ENCODE measurements at regions not wholly inside any gene's neighbourhood (a gene's known extent, or its start where the extent isn't known, plus 50 kb on each side); places are given as distances from the start of the nearest gene placed in this dataset.

GRCh38 chr2:37848451-37848850 lies 76.6 kb upstream of the RMDN2 start:
- no peaks in the 10 kb centered on the region for H4K20me1 ChIP-seq (ENCODE audit: insufficient read depth)
- TF ChIP-seq EP300 (conservative IDR thresholded peaks at IDR 0.05; ENCODE audit: poor library complexity, severe bottlenecking) = no peak
- TF ChIP-seq TAF1 (IDR thresholded peaks at IDR 0.05; ENCODE audit: low read depth) = no peak
- TF ChIP-seq MXI1 (conservative IDR thresholded peaks at IDR 0.05; ENCODE audit: poor library complexity, severe bottlenecking) = no peak
- no peak for TF ChIP-seq POLR2AphosphoS5 (IDR thresholded peaks at IDR 0.05)
- TF ChIP-seq EZH2 (IDR thresholded peaks at IDR 0.05; ENCODE audit: borderline replicate concordance, insufficient read depth, low read length, poor library complexity, severe bottlenecking) = no peak
- no peak for TF ChIP-seq CTCF (IDR thresholded peaks at IDR 0.05; ENCODE audit: poor library complexity, severe bottlenecking)
- TF ChIP-seq REST (IDR thresholded peaks at IDR 0.05; ENCODE audit: borderline replicate concordance) = no peak
- TF ChIP-seq SMC3 (conservative IDR thresholded peaks at IDR 0.05; ENCODE audit: poor library complexity) = no peak
- TF ChIP-seq RAD21 (conservative IDR thresholded peaks at IDR 0.05) = no peak
- no peak overlapping the region for H3K9ac ChIP-seq (ENCODE audit: low read length)

GRCh38 chr2:37849911-37850310 lies 75.2 kb upstream of the RMDN2 start:
- no peaks in the 10 kb centered on the region for H3F3A ChIP-seq (ENCODE audit: insufficient read depth, low read length, poor library complexity, severe bottlenecking)
- TF ChIP-seq TAF1 (IDR thresholded peaks at IDR 0.05; ENCODE audit: low read depth) = no peak
- TF ChIP-seq REST (IDR thresholded peaks at IDR 0.05; ENCODE audit: borderline replicate concordance) = no peak
- TF ChIP-seq EP300 (conservative IDR thresholded peaks at IDR 0.05; ENCODE audit: poor library complexity, severe bottlenecking) = no peak
- TF ChIP-seq MXI1 (conservative IDR thresholded peaks at IDR 0.05; ENCODE audit: poor library complexity, severe bottlenecking) = no peak
- no peak for TF ChIP-seq POLR2AphosphoS5 (IDR thresholded peaks at IDR 0.05)
- no peak for TF ChIP-seq EZH2 (IDR thresholded peaks at IDR 0.05; ENCODE audit: borderline replicate concordance, insufficient read depth, low read length, poor library complexity, severe bottlenecking)
- TF ChIP-seq SMC3 (conservative IDR thresholded peaks at IDR 0.05; ENCODE audit: poor library complexity) = no peak
- no peak for TF ChIP-seq CTCF (IDR thresholded peaks at IDR 0.05; ENCODE audit: poor library complexity, severe bottlenecking)
- H3K9me2 ChIP-seq (ENCODE audit: insufficient read depth, low read length) = no peaks in the 10 kb centered on the region
- no peak overlapping the region for H3K9ac ChIP-seq (ENCODE audit: low read length)
- H3K4me3 ChIP-seq (ENCODE audit: low read length) = no peak overlapping the region
- H3K27ac ChIP-seq (ENCODE audit: low read length) = no peak overlapping the region
- H2AFZ ChIP-seq (ENCODE audit: low read depth, low read length) = no peak overlapping the region
- H3K4me2 ChIP-seq (ENCODE audit: low read length) = no peak overlapping the region
- no peaks in the 10 kb centered on the region for H4K20me1 ChIP-seq (ENCODE audit: insufficient read depth)
- no peaks in the 10 kb centered on the region for H3K79me2 ChIP-seq (replicated peaks; ENCODE audit: insufficient read depth, low read length)
- H3K36me3 ChIP-seq (ENCODE audit: insufficient read depth, low read length) = no peaks in the 10 kb centered on the region
- H3K9me3 ChIP-seq (ENCODE audit: low read length) = no peaks in the 10 kb centered on the region
- H3K27me3 ChIP-seq (ENCODE audit: insufficient read depth, low read depth, low read length) = no peaks in the 10 kb centered on the region

More at GRCh38 chr2:37848451-37848850, 76.6 kb upstream of the RMDN2 start:
- Histone ChIP-seq H2AFZ (ENCODE audit: low read depth, low read length) (no peak overlapping the region), H3K4me2 (ENCODE audit: low read length) (no peak overlapping the region), H3K36me3 (ENCODE audit: insufficient read depth, low read length) (no peaks in the 10 kb centered on the region), H3F3A (ENCODE audit: insufficient read depth, low read length, poor library complexity, severe bottlenecking) (no peaks in the 10 kb centered on the region), H3K9me2 (ENCODE audit: insufficient read depth, low read length) (no peaks in the 10 kb centered on the region), H3K9me3 (ENCODE audit: low read length) (no peaks in the 10 kb centered on the region), H3K27me3 (ENCODE audit: insufficient read depth, low read depth, low read length) (no peaks in the 10 kb centered on the region), H3K27ac (ENCODE audit: low read length) (no peak overlapping the region), H3K4me3 (ENCODE audit: low read length) (no peak overlapping the region), H3K79me2 (replicated peaks; ENCODE audit: insufficient read depth, low read length) (no peaks in the 10 kb centered on the region)

All from neural cell (in vitro differentiated cells).